ENCODE measurements at regions not wholly inside any gene's neighbourhood (a gene's known extent, or its start where the extent isn't known, plus 50 kb on each side); places are given as distances from the start of the nearest gene placed in this dataset.

GRCh38 chr15:87589134-87589533 is 667.4 kb downstream of the NTRK3 start (continued):
- TF ChIP-seq, protein P1, sequence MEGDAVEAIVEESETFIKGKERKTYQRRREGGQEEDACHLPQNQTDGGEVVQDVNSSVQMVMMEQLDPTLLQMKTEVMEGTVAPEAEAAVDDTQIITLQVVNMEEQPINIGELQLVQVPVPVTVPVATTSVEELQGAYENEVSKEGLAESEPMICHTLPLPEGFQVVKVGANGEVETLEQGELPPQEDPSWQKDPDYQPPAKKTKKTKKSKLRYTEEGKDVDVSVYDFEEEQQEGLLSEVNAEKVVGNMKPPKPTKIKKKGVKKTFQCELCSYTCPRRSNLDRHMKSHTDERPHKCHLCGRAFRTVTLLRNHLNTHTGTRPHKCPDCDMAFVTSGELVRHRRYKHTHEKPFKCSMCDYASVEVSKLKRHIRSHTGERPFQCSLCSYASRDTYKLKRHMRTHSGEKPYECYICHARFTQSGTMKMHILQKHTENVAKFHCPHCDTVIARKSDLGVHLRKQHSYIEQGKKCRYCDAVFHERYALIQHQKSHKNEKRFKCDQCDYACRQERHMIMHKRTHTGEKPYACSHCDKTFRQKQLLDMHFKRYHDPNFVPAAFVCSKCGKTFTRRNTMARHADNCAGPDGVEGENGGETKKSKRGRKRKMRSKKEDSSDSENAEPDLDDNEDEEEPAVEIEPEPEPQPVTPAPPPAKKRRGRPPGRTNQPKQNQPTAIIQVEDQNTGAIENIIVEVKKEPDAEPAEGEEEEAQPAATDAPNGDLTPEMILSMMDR (conservative IDR thresholded peaks at IDR 0.05; ENCODE audit: low read depth in 2 of 2) = no peak
- TF ChIP-seq EZH2 (IDR thresholded peaks at IDR 0.05; ENCODE audit: low read depth, unreplicated experiment) = no peak
- TF ChIP-seq, protein P2, sequence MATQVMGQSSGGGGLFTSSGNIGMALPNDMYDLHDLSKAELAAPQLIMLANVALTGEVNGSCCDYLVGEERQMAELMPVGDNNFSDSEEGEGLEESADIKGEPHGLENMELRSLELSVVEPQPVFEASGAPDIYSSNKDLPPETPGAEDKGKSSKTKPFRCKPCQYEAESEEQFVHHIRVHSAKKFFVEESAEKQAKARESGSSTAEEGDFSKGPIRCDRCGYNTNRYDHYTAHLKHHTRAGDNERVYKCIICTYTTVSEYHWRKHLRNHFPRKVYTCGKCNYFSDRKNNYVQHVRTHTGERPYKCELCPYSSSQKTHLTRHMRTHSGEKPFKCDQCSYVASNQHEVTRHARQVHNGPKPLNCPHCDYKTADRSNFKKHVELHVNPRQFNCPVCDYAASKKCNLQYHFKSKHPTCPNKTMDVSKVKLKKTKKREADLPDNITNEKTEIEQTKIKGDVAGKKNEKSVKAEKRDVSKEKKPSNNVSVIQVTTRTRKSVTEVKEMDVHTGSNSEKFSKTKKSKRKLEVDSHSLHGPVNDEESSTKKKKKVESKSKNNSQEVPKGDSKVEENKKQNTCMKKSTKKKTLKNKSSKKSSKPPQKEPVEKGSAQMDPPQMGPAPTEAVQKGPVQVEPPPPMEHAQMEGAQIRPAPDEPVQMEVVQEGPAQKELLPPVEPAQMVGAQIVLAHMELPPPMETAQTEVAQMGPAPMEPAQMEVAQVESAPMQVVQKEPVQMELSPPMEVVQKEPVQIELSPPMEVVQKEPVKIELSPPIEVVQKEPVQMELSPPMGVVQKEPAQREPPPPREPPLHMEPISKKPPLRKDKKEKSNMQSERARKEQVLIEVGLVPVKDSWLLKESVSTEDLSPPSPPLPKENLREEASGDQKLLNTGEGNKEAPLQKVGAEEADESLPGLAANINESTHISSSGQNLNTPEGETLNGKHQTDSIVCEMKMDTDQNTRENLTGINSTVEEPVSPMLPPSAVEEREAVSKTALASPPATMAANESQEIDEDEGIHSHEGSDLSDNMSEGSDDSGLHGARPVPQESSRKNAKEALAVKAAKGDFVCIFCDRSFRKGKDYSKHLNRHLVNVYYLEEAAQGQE (IDR thresholded peaks at IDR 0.05; ENCODE audit: unreplicated experiment) = no peak
- no peak for TF ChIP-seq EZH2phosphoT487 (IDR thresholded peaks at IDR 0.05; ENCODE audit: unreplicated experiment)
- TF ChIP-seq JUNB (IDR thresholded peaks at IDR 0.05; ENCODE audit: unreplicated experiment) = no peak
- TF ChIP-seq NANOG (IDR thresholded peaks at IDR 0.05; ENCODE audit: borderline replicate concordance) = no peak
- no peak for TF ChIP-seq STAT1 (IDR thresholded peaks at IDR 0.05; ENCODE audit: unreplicated experiment)
- TF ChIP-seq CREB1 (CRISPR knock-in tag; IDR thresholded peaks at IDR 0.05; ENCODE audit: low read depth) = no peak
- TF ChIP-seq POLR2AphosphoS5 (IDR thresholded peaks at IDR 0.05; ENCODE audit: low read depth) = no peak

GRCh38 chr15:87582169-87582568 is 674.4 kb downstream of the NTRK3 start:
- peak; percentile 56 for DNase-seq (ENCODE audit: low spot score)
- Mint-ChIP-seq H3K27ac (no peak overlapping the region), H3K27me3 (ENCODE audit: insufficient read depth, low read depth, poor library complexity) (peaks cover 1% of the 10 kb centered on the region)

More at GRCh38 chr15:87582169-87582568, 674.4 kb downstream of the NTRK3 start:
- peaks cover 2% of the 10 kb centered on the region for H3K9me2 ChIP-seq (ENCODE audit: insufficient read depth)
- H3K27me3 ChIP-seq (ENCODE audit: insufficient read depth) = no peaks in the 10 kb centered on the region
- H4K20me1 ChIP-seq (replicated peaks; ENCODE audit: insufficient read depth) = no peaks in the 10 kb centered on the region
- H3K4me3 Mint-ChIP-seq = no peak overlapping the region
- no peaks in the 10 kb centered on the region for H3K36me3 Mint-ChIP-seq (ENCODE audit: low read depth)
- no peaks in the 10 kb centered on the region for H3F3A ChIP-seq (replicated peaks; ENCODE audit: low read depth)
- peak overlapping the region; percentile 40 for H2AFZ ChIP-seq
- ATAC-seq = no peak
- no peak overlapping the region for H3K4me3 ChIP-seq
- H3K4me1 ChIP-seq (ENCODE audit: insufficient read depth) = no peaks in the 10 kb centered on the region
- H3K27ac ChIP-seq (ENCODE audit: low read depth) = no peak overlapping the region
- H3K79me2 ChIP-seq (replicated peaks; ENCODE audit: insufficient read depth) = no peaks in the 10 kb centered on the region
- no peaks in the 10 kb centered on the region; the same call in 2 of the 3 replicates for H3K4me1 Mint-ChIP-seq
- no peaks in the 10 kb centered on the region for H3K9me3 Mint-ChIP-seq
- no peak overlapping the region for H3K4me2 ChIP-seq
- TF ChIP-seq CREB1 (CRISPR knock-in tag; IDR thresholded peaks at IDR 0.05; ENCODE audit: low read depth) (no peak), STAT1 (IDR thresholded peaks at IDR 0.05; ENCODE audit: unreplicated experiment) (no peak), ZNF331 (CRISPR knock-in tag; IDR thresholded peaks at IDR 0.05; ENCODE audit: low read depth) (no peak), ZNF114 (CRISPR knock-in tag; IDR thresholded peaks at IDR 0.05) (no peak), POLR2AphosphoS5 (IDR thresholded peaks at IDR 0.05; ENCODE audit: low read depth) (no peak), ETS1 (IDR thresholded peaks at IDR 0.05) (peak; percentile 54; the same call in 1 of the 2 replicates), EZH2 (IDR thresholded peaks at IDR 0.05; ENCODE audit: low read depth, unreplicated experiment) (no peak), JUNB (IDR thresholded peaks at IDR 0.05; ENCODE audit: unreplicated experiment) (no peak)
- TF ChIP-seq, protein P3, sequence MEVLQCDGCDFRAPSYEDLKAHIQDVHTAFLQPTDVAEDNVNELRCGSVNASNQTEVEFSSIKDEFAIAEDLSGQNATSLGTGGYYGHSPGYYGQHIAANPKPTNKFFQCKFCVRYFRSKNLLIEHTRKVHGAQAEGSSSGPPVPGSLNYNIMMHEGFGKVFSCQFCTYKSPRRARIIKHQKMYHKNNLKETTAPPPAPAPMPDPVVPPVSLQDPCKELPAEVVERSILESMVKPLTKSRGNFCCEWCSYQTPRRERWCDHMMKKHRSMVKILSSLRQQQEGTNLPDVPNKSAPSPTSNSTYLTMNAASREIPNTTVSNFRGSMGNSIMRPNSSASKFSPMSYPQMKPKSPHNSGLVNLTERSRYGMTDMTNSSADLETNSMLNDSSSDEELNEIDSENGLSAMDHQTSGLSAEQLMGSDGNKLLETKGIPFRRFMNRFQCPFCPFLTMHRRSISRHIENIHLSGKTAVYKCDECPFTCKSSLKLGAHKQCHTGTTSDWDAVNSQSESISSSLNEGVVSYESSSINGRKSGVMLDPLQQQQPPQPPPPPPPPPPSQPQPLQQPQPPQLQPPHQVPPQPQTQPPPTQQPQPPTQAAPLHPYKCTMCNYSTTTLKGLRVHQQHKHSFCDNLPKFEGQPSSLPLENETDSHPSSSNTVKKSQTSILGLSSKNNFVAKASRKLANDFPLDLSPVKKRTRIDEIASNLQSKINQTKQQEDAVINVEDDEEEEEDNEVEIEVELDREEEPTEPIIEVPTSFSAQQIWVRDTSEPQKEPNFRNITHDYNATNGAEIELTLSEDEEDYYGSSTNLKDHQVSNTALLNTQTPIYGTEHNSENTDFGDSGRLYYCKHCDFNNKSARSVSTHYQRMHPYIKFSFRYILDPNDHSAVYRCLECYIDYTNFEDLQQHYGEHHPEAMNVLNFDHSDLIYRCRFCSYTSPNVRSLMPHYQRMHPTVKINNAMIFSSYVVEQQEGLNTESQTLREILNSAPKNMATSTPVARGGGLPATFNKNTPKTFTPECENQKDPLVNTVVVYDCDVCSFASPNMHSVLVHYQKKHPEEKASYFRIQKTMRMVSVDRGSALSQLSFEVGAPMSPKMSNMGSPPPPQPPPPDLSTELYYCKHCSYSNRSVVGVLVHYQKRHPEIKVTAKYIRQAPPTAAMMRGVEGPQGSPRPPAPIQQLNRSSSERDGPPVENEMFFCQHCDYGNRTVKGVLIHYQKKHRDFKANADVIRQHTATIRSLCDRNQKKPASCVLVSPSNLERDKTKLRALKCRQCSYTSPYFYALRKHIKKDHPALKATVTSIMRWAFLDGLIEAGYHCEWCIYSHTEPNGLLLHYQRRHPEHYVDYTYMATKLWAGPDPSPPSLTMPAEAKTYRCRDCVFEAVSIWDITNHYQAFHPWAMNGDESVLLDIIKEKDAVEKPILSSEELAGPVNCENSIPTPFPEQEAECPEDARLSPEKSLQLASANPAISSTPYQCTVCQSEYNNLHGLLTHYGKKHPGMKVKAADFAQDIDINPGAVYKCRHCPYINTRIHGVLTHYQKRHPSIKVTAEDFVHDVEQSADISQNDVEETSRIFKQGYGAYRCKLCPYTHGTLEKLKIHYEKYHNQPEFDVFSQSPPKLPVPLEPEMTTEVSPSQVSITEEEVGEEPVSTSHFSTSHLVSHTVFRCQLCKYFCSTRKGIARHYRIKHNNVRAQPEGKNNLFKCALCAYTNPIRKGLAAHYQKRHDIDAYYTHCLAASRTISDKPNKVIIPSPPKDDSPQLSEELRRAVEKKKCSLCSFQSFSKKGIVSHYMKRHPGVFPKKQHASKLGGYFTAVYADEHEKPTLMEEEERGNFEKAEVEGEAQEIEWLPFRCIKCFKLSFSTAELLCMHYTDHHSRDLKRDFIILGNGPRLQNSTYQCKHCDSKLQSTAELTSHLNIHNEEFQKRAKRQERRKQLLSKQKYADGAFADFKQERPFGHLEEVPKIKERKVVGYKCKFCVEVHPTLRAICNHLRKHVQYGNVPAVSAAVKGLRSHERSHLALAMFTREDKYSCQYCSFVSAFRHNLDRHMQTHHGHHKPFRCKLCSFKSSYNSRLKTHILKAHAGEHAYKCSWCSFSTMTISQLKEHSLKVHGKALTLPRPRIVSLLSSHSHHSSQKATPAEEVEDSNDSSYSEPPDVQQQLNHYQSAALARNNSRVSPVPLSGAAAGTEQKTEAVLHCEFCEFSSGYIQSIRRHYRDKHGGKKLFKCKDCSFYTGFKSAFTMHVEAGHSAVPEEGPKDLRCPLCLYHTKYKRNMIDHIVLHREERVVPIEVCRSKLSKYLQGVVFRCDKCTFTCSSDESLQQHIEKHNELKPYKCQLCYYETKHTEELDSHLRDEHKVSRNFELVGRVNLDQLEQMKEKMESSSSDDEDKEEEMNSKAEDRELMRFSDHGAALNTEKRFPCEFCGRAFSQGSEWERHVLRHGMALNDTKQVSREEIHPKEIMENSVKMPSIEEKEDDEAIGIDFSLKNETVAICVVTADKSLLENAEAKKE (CRISPR knock-in tag; IDR thresholded peaks at IDR 0.05) = no peak
- no peaks in the 10 kb centered on the region for H3K36me3 ChIP-seq (ENCODE audit: insufficient read depth)
